HG02610 (cell line): ENCODE measurements at regions not wholly inside any gene's neighbourhood (a gene's known extent, or its start where the extent isn't known, plus 50 kb on each side); places are given as distances from the start of the nearest gene placed in this dataset.
"Not testable (repeated sequence)": the region's sequence is repeated elsewhere in the genome, so short reads cannot be mapped to it uniquely, and the experiment has no call there.

Experiments used
- ATAC-seq: cut with Tn5 transposase; IDR thresholded peaks from one replicate; pipeline ENCODE4 v1.9.1; 2021; ENCODE audit warnings: mild to moderate bottlenecking, moderate library complexity; ENCODE audit not compliant: unreplicated experiment

DNA sequence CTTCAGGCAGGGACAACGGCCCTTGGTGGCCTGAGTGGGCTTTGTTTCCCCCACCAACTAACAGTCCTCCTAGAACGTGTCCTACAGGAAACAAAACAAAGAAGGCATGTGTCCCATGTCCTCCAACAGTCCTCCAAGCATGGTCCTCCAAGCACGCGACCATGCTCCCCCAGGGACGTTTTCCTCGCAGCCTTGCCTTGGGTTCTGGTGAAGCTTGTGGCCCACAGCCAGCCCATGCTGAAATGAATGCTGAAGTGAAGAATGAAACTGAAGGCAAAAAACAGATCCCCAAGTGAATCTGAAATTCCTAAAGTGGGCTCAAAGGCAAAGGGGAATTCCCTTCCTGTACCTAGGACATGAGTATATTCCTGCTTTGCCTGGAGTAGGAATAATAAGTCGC, 176.6 kb downstream of the JCAD start:
- no peak for ATAC-seq

DNA sequence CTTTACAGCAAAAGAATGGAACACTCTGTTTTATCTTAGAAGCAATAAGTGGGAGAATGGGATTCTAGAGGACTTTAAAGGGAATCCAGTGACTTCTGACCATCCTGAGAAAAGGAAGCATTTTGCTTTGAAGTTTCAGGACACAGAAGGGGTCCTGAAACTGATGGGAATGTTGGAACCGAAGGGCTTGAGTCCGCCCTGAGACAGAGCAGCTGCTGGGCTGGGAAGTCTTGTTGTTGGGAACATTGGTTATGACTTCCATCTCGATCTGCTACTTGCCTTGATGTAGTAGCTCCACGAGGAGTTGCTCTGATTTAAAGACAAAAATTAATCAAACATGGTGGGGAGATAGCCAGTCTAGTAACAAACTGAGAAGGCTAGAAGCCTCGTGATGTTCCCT, 177.6 kb downstream of the JCAD start:
- ATAC-seq: no peak

- no peak for ATAC-seq
Measured at GRCh38 chr10:29881336-29881771, 178.0 kb downstream of the JCAD start.

DNA sequence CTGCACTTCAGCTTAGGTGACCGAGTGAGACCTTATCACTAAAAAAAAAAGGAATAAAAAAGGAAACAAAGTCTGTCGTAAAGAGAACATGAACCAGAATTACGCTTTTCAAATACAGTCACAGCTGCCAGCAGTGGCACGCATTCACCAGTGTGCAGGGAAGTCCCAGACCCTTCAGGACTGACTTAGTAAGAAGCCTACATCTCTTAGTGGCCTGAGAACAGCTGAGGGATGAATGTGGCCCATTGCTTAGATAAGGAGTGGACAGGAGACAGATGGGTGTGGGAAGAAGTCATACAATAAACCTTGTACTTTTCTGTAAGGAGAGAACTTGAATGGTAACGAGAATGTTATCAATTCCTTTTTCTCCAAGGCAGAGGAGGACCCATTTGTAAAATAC, 178.5 kb downstream of the JCAD start:
- no peak for ATAC-seq

GRCh38 chr10:29879862-29880261, 179.5 kb downstream of the JCAD start:
- no peak for ATAC-seq

DNA sequence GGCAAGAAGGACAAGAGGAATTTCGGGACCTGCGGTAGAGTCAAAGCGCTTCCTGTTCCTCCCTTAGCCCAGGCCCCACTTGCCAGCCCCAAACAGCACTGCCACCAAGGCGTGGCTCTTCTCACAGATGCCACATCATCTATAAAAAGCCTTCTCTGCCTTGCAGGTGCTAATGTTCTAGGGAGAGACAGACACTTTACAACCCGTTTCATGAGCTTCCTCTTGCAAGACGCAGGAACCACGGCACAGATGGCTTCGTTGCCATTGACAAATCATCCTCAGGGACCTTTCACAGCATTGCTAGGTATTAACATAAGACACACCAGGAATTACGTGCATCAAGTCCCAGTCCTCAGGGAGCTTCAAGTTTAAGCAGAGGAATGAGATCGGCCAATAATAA, 180.9 kb downstream of the JCAD start:
- no peak for ATAC-seq

DNA sequence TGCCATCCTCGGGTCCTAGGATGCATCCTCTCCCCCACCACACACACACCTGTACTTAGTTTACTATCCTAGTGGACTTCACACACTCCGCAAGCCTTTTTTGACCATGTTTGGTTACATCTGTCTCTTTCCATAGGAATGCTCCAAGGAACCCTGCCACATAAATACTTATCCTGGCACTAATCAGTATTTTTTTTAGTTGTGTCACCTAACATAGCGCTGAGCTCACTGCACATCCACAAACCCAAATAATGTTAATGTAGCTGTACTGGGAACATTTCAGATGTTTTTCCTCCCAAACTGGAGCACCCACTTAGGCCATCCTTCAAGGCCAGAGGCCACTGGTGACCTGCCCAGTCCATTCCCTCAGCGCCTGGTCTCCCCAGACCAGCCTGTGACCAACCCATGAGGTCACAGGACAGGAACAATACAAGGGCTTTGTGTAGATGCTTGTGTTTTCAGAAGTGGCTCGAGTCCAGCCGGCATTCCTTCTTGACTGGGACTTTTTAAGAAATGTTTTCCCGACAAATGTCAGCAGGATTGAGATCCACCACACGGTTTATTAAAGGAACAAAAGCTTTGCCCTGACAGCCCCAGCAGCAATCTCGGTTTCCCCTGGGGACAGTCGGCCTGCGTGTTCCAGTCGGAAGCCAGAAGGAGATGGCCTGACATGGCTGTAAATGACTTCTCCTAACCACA, 181.4 kb downstream of the JCAD start:
- no peak for ATAC-seq

- no peak for ATAC-seq
Measured at GRCh38 chr10:29876008-29876555, 183.3 kb downstream of the JCAD start.

DNA sequence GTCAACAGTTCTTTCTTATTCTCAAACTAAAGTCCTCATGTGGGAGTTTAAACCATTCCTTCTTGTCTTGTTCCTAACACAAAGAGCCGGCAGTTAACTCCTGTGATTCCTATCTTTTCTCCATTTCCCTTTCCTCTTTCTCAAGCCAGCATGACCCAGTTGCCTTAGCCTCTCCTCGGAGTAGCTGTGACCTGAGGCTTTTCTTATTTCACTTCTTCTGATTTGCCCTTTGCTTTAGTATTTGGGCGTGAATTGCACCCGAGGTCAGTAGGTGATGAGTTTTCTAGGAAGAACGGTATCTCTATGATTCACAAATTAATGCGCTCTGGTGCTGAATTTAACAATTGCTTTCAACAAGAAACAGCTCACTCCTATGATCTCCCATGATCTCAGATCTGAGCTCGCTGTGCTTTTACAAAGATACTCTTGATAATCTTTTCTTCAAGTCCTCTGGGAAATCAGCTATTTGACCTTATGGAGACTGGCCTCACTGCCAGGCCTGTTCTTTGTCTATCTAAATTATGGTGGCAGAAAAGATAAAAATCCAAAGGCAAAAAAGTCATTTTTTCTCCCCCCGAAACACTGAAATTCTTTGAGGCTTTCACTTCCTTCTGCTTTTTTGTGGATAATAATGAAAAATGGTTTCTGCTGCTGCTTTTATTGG, 184.6 kb downstream of the JCAD start:
- ATAC-seq: no peak

DNA sequence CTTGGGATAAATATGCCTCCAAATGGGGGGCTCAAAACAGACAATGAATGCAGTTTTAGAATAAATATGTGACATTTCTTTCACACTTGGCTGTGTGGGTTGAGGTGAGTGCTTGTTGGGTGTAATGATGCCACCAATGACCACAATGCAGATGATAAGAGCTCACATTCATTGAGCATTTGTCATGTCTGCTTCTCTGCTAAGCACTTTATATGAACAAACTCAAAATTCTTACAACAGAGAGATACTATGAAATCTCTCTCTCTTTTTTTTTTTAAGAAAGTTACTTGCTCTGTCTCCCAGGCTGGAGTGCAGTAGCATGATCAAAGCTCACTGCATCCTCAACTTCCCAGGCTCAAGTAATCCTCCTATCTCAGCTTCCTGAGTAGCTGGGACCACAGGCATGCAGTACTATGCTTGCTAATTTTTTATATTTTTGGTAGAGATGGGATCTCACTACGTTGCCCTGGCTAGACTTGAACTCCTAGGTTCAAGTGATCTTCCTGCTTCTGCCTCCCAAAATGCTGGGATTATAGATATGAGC, 185.4 kb downstream of the JCAD start:
- ATAC-seq: no peak

GRCh38 chr10:29870522-29871044, 188.8 kb downstream of the JCAD start:
- no peak for ATAC-seq

- no peak for ATAC-seq
Measured at GRCh38 chr10:29869593-29869992, 189.8 kb downstream of the JCAD start.

DNA sequence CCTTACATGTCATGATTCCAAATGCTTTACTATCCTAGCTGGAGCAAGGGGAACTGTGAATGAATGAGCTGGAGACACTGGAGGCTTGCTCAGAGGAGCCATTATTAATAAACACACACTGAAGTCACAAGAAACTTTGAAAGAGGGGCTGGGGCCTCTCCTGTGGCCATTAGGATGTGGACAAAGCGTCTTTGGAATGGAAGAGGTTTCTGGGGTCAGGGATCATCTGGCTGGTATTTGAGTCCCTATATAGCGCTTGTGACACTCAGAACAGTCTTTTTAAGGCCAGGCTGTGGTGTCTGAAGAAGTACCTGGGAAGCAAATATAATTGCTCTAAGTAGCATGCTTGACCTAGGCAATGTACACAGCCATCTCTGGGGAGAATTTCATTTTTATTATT, 193.0 kb downstream of the JCAD start:
- ATAC-seq: no peak

DNA sequence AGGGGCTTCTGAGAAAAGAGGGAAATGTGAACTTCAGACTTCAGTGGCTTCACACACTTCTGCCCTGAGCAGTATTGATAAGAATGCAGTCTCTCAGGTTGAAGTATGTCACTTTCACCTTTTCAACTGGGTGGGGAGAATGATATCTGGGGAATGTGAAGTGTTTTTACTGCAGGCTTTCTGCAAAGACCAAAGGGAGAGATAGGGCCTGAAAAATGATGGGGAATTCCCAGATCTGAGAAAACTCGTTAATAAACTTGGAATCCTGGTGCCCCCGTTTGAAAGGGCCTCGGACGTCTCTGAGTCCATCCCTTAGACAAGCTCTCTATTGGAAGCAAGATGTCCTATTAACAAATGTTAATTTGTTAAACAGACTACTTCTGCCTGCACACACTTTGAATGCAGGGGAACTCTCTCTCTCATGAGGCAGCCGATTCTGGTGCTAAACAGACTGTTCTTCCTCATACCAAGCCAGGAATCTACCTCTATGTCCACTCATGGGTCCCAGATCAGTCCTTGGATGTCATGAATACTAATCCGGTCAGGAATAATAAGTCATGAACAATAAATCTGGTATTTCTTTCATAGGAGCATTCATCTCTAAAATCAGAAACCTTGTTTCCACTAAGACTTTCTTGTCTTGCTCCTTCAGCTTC, 193.6 kb downstream of the JCAD start:
- ATAC-seq: no peak

DNA sequence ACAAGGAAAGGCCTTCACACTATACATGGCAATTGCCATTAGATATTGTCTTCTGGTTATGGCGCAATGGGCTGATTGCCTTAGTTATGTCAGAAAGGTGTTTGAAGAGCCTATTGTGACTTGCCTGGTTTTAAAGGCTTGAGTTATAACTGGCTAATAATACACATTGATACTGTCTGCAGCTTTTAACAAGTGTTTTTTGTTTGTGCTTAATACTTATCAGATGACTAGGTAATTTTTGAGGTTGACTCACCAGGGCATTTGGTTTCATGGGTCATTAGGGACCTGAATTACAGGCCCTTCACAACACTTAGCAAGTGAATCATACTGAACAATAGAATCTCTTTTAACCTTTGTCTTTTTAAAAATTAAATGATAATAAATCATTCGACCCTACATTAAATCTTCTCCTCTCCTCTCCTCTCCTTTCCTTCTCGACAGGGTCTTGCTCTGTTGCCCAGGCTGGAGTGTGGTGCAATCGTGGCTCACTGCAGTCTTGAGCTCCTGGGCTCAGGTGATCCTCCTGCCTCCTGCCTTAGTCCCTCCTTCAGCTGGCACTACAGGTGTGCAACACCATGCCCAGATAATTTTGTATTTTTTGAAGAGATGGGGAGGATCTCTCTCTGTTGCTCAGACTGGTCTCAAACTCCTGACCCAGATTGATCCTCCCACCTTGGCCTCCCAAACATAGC, 196.3 kb downstream of the JCAD start:
- ATAC-seq: no peak

DNA sequence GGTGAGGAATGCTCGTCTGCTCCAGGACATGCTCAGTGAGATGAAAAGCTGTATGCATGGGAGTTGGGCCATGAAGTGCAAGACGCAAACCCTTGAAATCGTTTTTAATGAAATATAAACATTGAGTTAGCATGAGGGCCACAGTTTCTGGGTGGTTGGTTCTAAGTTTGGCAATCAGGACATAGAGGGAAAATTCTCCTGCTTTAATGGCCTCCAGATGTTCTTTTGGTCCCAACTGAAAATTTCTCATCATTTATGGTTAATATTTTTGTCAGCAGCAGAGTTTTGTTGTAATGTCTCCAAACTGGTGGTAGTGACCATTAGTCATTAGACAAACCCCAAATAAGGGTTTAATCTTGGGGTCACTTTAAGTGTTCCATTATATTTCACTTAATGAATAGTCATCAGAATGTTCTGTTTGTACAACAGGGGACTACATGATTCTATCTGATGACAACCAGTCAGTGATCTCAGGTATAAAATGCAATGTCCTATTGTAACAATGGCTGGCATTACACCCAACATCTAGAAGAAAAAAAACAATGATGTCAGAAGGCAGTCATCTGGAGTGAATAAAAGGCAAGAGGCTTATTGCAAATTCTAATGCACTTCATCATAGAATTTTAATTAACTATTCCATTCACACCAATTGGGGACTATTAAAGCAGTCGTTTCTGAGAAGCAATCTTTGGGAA, 197.4 kb downstream of the JCAD start:
- no peak for ATAC-seq

DNA sequence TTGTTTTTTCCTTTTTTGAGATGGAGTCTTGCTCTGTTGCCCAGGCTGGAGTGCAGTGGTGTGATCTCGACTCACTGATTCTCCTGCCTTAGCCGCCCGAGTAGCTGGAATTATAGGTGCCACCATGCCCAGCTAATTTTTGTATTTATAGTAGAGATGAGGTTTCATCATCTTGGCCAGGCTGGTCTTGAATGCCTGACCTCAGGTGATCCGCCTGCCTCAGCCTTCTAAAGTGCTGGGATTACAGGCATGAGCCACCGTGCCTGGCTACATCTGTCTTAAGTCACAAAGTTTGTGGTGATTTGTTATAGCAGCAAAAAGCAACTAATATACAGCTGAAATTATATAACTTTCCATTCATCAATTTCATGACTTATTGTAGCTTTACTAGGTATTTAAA, 198.2 kb downstream of the JCAD start:
- not testable (repeated sequence) for ATAC-seq

- no peak for ATAC-seq
Measured at GRCh38 chr10:29860166-29860565, 199.2 kb downstream of the JCAD start.

GRCh38 chr10:29859521-29860130, 199.8 kb downstream of the JCAD start:
- no peak for ATAC-seq
